Stimulated activated CD8-positive, alpha-beta memory T cell treated with anti-CD3 and anti-CD28 coated beads, Interleukin-15, amount 100 ng/mL, for 4 hours (primary cell): ENCODE measurements at regions not wholly inside any gene's neighbourhood (a gene's known extent, or its start where the extent isn't known, plus 50 kb on each side); places are given as distances from the start of the nearest gene placed in this dataset.
"Not testable (repeated sequence)": the region's sequence is repeated elsewhere in the genome, so short reads cannot be mapped to it uniquely, and the experiment has no call there.

ENCODE experiments used
- DNase-seq, 2 donors: peaks; one replicate each; pipeline ENCODE4 v3.0.0-alpha.2; 2020; ENCODE audit warnings: low read depth in 2 of 2

- peak in 1 of 2 donors; percentile 32 for DNase-seq
Measured at GRCh38 chr15:30470601-30471365, 56.7 kb upstream of the GOLGA8R start.

GRCh38 chr15:30471366-30471749 lies 57.3 kb upstream of the GOLGA8R start:
- DNase-seq, result not testable (repeated sequence)

- DNase-seq, result not testable (repeated sequence)
Measured at GRCh38 chr15:30471817-30472551, 57.9 kb upstream of the GOLGA8R start.

- DNase-seq, result not testable (repeated sequence)
Measured at GRCh38 chr15:30484887-30485286, 67.0 kb upstream of the GOLGA8Q start.

DNA sequence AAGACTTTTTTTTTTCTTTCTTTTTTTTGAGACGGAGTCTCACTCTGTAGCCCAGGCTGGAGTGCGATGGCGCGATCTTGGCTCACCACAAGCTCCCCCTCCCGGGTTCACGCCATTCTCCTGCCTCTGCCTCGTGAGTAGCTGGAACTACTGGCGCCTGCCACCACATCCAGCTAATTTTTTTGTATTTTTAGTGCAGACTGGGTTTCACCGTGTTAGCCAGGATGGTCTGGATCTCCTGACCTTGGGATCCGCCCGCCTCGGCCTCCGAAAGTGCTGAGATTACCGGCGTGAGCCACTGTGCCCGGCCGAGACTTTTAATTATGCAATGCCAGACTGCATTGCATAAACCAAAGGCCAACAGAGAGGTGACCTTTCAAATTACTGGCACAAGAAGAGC lies 62.6 kb upstream of the GOLGA8Q start:
- not testable (repeated sequence) for DNase-seq

- not testable (repeated sequence) for DNase-seq
Measured at GRCh38 chr15:30490334-30490733, 61.5 kb upstream of the GOLGA8Q start.

- DNase-seq, result not testable (repeated sequence)
Measured at GRCh38 chr15:30493947-30494346, 57.9 kb upstream of the GOLGA8Q start.

DNA sequence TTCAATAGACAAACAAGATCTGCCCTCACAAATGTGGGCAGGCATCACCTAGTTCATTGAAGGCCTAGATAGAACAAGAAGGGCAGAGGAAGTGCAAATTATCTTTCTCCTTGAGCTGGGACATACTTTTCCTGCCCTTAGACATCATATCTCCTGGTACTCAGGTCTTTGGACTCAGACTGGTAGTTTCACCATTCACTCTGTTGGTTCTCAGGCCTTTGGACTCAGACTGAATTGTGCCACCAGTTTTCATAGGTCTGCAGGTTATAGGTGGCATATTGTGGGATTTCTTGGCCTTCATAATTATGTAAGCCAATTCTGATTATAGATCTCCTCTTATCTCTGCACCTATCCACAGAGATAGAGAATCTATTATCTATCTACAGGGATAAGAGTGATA lies 54.6 kb upstream of the GOLGA8Q start:
- DNase-seq, result not testable (repeated sequence)

GRCh38 chr15:30499233-30499632 lies 52.6 kb upstream of the GOLGA8Q start:
- DNase-seq, result not testable (repeated sequence)

GRCh38 chr15:30500511-30500910 lies 51.3 kb upstream of the GOLGA8Q start:
- DNase-seq, result not testable (repeated sequence)
